ENCODE measurements at regions not wholly inside any gene's neighbourhood (a gene's known extent, or its start where the extent isn't known, plus 50 kb on each side); places are given as distances from the start of the nearest gene placed in this dataset.
"Not testable (repeated sequence)": the region's sequence is repeated elsewhere in the genome, so short reads cannot be mapped to it uniquely, and the experiment has no call there.

DNA sequence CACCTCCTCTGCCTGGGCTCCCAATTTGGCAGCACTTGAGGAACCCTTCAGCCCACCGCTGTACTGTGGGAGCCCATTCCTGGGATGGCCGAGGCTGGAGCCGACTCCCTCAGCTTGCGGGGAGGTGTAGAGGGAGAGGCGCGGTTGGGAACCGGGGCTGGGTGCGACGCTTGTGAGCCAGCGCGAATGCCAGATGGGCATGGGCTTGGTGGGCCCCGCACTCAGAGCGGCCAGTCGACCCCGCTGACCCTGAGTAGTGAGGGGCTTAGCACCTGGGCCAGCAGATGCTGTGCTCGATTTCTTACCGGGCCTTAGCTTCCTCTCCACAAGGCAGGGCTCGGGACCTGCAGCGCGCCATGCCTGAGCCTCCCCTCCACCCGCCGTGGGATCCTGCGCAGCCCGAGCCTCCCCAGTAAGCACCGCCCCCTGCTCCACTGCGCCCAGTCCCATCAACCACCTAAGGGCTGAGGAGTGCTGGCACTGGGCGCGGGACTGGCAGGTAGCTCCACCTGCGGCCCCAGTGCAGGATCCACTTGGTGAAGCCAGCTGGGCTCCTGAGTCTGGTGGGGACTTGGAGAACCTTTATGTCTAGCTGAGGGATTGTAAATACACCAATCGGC is 58.3 kb upstream of the DEFB108B start:
- TF ChIP-seq, protein P1, sequence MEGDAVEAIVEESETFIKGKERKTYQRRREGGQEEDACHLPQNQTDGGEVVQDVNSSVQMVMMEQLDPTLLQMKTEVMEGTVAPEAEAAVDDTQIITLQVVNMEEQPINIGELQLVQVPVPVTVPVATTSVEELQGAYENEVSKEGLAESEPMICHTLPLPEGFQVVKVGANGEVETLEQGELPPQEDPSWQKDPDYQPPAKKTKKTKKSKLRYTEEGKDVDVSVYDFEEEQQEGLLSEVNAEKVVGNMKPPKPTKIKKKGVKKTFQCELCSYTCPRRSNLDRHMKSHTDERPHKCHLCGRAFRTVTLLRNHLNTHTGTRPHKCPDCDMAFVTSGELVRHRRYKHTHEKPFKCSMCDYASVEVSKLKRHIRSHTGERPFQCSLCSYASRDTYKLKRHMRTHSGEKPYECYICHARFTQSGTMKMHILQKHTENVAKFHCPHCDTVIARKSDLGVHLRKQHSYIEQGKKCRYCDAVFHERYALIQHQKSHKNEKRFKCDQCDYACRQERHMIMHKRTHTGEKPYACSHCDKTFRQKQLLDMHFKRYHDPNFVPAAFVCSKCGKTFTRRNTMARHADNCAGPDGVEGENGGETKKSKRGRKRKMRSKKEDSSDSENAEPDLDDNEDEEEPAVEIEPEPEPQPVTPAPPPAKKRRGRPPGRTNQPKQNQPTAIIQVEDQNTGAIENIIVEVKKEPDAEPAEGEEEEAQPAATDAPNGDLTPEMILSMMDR (IDR thresholded peaks at IDR 0.05) = no peak
- no peak for TF ChIP-seq ZFX (IDR thresholded peaks at IDR 0.05; ENCODE audit: borderline replicate concordance)
- H3K27ac ChIP-seq = no peak overlapping the region

DNA sequence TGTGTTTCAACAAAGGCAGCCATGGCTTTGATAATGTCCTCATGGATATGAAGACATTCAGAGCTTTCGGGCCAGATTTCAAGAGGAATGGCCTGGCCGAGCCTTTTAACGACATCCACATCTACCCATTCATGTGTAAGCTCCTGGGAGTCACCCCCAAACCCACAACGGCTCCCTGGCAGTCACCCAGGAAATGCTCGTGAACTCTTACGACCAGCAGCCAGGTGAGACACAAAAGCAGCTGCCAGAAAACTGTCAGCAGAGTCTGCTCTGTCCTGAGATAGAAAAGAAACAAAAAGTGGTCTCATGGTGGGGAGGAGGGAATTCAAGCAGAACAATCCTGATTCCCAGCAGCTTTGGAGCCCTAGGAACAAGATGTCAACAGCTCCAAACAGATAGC is 52.9 kb upstream of the DEFB108B start:
- not testable (repeated sequence) for H3K27ac ChIP-seq

DNA sequence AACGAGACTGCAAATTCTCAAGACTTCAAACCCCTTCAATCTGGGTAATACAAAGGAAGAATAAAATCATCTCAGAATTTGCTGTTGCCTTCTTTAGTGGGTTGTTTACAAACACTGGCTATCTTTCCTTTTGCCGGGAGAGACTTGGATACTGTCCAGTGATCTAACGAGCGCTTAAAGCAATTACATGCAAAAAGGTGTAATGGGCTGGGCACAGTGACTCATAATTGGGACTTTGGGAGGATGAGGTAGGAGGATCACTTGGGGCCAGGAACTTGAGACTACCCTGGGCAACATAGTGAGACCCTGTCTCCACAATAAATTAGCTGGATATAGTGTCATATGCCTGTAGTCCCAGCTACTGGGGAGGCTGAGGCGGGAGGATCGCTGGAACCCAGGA is 52.2 kb upstream of the DEFB108B start:
- H3K27ac ChIP-seq = not testable (repeated sequence)

DNA sequence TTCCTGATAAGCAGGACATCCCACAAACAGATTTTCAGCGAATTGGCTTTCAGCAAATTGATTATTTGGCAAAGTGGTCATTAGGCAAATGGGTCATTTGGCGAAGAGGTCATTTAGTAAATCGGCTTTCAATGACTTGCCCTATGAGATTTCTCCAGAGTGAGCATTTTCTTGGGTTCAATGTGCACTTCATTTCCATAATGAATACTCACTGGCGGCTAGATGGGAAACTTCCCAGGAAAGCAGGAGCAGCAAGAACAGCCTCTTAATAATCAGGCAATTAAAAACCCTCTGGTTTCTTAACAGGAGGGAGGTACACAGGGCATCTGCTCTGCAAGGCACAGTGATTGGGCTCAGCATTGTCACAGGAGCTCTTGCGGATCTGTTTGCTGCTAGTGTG is 51.5 kb upstream of the DEFB108B start:
- not testable (repeated sequence) for H3K27ac ChIP-seq

DNA sequence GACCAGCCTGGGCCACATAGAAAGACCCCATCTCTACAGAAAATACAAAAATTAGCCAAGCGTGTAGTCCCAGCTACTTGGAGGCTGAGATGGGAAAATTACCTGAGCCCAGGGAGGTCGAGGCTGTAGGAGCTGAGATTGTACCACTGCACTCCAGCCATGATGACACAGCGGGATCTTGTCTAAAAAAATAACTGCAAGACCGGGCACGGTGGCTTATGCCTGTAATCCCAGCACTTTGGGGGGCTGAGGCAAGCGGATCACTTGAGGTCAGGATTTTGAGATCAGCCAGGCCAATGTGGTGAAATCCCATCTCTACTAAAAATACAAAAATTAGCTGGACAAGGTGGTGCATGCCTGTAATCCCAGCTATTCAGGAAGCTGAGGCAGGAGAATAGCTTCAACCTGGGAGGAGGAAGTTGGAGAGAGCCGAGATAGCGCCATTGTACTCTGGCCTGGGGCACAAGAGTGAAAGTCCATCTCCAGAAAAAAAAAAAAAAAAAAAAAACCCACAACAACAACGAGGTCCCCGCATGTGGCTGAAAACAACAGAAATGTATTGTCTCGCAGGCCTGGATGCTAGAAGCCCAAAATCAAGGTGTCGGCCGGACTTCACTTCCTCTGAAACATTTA is 50.7 kb upstream of the DEFB108B start:
- H3K27ac ChIP-seq = not testable (repeated sequence)

DNA sequence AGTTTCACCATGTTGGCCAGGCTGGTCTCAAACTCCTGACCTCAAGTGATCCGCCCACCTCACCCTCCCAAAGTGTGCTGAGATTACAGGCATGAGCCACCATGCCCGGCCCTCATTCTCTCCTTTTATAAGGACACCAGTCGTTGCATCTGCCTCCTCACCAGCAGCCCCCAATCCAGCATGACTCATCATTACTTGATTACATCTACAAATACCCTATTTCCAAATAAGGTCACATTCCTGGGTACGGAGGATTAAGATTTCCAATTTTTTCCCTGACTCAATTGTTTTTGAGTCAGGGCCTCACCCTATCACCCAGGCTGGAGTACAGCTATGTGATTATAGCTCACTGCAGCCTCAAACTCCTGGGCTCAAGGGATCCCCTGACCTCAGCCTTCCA is 49.8 kb upstream of the DEFB108B start:
- not testable (repeated sequence) for H3K27ac ChIP-seq
